Uterus (tissue), 2 donors: ENCODE measurements at regions not wholly inside any gene's neighbourhood (a gene's known extent, or its start where the extent isn't known, plus 50 kb on each side); places are given as distances from the start of the nearest gene placed in this dataset.

Source experiments
- POLR2A ChIP-seq, 2 donors: fragments of 450-650 bp; IDR thresholded peaks; one replicate each; pipeline ENCODE4 v1.6.1; 2016; ENCODE audit warnings: antibody characterized with exemption in 2 of 2, mild to moderate bottlenecking in 1 of 2, moderate library complexity in 1 of 2
- TF ChIP-seq, protein P1 (sequence below), 4 experiments: fragments of 200-600 bp in 2 of 4; fragments of 450-650 bp in 2 of 4; sonication (generic) in 2 of 4; IDR thresholded peaks; one replicate each; pipeline ENCODE4 v1.5.1; 2016 to 2019; ENCODE audit warnings: antibody characterized with exemption in 4 of 4, mild to moderate bottlenecking in 2 of 4, moderate library complexity in 1 of 4

GRCh38 chr15:69515926-69516325, 63.3 kb downstream of the RPLP1 start:
- TF ChIP-seq, protein P1, sequence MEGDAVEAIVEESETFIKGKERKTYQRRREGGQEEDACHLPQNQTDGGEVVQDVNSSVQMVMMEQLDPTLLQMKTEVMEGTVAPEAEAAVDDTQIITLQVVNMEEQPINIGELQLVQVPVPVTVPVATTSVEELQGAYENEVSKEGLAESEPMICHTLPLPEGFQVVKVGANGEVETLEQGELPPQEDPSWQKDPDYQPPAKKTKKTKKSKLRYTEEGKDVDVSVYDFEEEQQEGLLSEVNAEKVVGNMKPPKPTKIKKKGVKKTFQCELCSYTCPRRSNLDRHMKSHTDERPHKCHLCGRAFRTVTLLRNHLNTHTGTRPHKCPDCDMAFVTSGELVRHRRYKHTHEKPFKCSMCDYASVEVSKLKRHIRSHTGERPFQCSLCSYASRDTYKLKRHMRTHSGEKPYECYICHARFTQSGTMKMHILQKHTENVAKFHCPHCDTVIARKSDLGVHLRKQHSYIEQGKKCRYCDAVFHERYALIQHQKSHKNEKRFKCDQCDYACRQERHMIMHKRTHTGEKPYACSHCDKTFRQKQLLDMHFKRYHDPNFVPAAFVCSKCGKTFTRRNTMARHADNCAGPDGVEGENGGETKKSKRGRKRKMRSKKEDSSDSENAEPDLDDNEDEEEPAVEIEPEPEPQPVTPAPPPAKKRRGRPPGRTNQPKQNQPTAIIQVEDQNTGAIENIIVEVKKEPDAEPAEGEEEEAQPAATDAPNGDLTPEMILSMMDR (IDR thresholded peaks at IDR 0.05) = no peak
- TF ChIP-seq POLR2A (IDR thresholded peaks at IDR 0.05) = no peak
